ENCODE measurements at regions not wholly inside any gene's neighbourhood (a gene's known extent, or its start where the extent isn't known, plus 50 kb on each side); places are given as distances from the start of the nearest gene placed in this dataset.

DNA sequence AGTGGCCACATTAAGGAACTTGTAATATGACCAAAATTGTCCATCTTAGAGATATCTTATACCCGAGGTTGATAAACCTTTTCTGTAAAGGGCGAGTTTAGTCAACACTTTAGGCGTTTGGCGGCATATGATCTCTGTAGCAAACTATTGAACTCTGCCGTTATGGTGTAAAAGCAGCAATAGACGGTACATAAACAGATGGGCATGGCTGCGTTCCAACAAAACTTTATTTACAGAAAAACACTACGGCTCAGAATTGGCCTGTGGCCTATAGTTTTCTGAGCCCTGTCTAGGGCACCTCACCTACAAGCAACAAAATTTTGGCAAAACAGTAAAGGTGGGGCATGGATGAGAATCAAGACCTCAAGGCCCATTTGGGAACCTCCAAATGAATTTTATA lies 121.9 kb upstream of the HAAO start:
- TF ChIP-seq, protein P1, sequence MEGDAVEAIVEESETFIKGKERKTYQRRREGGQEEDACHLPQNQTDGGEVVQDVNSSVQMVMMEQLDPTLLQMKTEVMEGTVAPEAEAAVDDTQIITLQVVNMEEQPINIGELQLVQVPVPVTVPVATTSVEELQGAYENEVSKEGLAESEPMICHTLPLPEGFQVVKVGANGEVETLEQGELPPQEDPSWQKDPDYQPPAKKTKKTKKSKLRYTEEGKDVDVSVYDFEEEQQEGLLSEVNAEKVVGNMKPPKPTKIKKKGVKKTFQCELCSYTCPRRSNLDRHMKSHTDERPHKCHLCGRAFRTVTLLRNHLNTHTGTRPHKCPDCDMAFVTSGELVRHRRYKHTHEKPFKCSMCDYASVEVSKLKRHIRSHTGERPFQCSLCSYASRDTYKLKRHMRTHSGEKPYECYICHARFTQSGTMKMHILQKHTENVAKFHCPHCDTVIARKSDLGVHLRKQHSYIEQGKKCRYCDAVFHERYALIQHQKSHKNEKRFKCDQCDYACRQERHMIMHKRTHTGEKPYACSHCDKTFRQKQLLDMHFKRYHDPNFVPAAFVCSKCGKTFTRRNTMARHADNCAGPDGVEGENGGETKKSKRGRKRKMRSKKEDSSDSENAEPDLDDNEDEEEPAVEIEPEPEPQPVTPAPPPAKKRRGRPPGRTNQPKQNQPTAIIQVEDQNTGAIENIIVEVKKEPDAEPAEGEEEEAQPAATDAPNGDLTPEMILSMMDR (conservative IDR thresholded peaks at IDR 0.05; ENCODE audit: low read length) = no peak
- no peak for TF ChIP-seq EZH2phosphoT487 (IDR thresholded peaks at IDR 0.05; ENCODE audit: borderline replicate concordance, low read depth, low read length)

Measured in OCI-LY7 (cell line).